HG02840 (cell line): ENCODE measurements at regions not wholly inside any gene's neighbourhood (a gene's known extent, or its start where the extent isn't known, plus 50 kb on each side); places are given as distances from the start of the nearest gene placed in this dataset.

Experiments
- ATAC-seq: cut with Tn5 transposase; IDR thresholded peaks from one replicate; pipeline ENCODE4 v1.9.1; 2021; ENCODE audit warnings: mild to moderate bottlenecking, moderate library complexity, moderate number of reproducible peaks; ENCODE audit not compliant: unreplicated experiment, low FRiP score

DNA sequence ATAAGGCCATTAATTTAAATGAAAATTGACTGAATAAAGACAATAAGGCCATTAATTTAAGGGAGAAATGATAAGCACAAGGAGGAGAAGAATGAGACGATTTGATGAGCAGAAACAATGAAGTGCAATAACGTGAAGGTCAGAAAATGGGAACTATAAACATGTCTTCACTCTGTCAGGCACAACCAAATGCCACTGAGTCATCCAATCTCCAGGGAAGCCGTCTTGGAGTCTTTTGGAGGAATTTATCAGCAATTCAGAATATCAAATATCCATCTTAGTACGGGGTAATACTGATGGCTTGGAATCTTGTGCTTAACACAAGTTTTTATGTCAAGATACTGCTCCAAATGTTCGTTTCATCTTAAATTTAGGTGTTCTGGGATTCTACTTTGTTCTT, 159.9 kb downstream of the CAPZA3 start:
- no peak for ATAC-seq

- ATAC-seq = no peak
These were observed 160.6 kb downstream of the CAPZA3 start for GRCh38 chr12:18898470-18898869.

- no peak for ATAC-seq
These were observed 161.2 kb downstream of the CAPZA3 start for GRCh38 chr12:18899162-18899561.

DNA sequence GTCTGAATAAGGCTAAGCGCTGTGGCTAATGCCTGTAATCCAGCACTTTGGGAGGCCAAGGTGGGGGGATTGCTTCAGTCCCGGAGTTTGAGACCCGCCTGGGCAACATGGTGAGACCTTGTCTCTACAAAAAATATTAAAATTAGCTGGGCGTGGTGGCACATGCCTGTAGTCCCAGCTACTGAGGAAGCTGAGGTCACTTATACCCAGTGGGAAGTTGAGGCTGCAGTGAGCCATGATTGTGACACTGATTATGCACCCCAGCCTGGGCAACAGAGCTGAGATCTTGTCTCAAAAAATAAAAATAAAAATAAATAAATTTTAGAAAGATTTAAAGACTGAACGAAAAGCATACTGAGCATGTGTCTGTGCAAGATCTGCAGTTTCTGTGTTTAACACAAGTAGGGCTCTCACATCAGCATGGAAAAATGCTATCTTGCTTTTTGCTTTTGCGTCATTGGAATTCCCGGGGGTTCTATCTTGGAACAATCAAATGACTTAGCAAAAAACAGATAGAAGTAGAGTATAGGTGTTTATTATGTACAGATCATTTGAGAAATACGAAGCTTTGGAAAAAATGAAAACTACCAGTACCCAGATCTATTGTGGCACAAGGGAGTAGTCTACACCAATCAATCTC, 161.9 kb downstream of the CAPZA3 start:
- no peak for ATAC-seq

- ATAC-seq = no peak
These were observed 167.2 kb downstream of the CAPZA3 start for GRCh38 chr12:18905134-18905533.

DNA sequence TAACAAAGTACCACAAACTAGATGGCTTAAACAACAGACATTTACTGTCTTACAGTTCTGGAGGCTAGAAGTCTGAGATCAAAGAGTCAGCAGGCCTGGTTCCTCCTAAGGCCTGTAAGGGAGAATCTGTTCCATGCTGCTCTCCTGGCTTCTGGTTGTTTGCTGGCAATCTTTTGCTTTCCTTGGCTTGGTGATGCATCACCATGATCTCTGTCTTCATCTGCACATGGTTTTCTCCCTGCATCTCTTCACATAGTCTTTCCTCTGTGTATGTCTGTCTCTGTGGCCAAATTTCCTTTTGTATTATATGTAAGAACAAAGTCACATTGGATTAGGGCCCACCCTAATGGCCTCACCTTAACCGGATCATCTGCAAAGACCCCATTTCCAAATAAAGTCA, 168.5 kb downstream of the CAPZA3 start:
- ATAC-seq = no peak

DNA sequence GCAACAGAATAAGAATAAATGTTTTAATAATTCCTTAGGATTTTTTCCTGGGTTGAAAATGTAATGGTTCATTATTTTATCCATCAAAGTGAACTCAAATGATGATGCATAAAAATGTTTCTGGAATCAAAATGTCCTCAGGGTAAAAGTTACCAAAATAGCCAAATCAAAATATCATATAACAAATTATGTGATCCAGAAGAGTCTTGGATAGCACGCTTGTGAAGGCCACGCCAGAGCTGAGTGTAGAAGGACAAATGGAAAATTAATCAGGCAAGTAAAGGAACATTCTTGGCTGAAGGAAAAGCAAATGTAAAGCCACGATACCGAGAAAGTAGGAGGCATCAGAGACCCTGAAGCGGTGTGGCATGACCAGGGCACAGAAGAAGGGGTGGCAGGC, 169.2 kb downstream of the CAPZA3 start:
- ATAC-seq = no peak

GRCh38 chr12:18907728-18908127, 169.8 kb downstream of the CAPZA3 start:
- no peak for ATAC-seq

DNA sequence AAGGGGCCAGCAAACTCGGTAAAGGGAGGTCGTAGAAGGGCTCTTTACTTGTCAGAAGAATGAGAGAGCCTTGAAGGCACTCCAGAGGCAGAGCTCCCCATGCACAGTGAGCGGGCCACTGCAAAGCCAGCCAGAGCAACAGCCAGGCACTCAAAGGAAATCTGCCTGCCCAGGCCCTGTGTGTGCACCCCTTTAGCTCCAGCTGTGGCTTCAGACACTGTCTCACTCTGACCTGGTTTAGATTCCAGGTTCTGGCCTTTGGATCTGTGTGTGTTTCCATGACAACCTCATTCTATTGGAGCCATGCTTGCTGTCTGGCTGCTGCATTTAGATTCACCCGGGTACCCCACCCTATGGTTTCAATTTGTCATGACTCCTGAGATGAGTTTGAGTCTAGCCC, 170.3 kb downstream of the CAPZA3 start:
- ATAC-seq = no peak

GRCh38 chr12:18919871-18920511, 182.1 kb downstream of the CAPZA3 start:
- no peak for ATAC-seq

DNA sequence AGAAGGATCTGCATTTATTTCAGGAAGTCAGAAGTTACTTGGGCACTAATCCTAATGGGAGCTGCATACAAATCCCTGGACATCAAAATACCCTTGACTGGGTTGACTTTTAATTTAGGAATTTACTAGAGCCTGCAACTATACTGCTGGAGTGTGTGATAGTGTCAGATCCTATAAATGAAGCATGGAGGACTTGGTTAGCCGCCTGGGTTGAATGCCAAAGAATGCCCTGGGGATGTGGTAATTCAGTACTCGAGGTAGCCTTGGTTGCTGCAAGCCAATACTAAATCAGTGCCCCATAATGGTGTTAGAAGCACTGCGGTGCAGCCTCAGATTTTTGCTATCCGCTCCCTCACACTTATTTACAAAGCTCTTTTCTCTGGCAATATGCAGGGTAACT, 184.9 kb downstream of the CAPZA3 start:
- no peak for ATAC-seq

DNA sequence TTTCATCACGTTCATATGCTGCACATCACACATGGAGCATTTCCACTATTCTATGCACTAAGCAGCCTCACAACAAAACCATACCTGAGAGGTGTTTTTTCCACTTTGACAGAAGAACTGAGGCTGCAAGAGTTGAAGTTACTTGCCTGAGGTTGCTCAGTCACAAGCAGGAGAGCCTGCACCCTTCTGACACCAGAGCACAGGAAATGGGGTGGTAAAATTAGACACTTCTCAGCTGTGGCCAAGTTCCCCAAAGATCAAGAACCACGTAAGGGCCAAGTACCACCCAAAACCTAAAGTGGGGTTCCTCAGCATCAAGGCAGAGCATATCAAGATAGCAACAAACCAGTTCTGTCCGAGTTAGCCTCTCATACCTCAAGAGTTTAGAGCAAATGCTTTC, 185.8 kb downstream of the CAPZA3 start:
- ATAC-seq = no peak

- ATAC-seq = no peak
These were observed 188.3 kb downstream of the CAPZA3 start for GRCh38 chr12:18926188-18926587.

GRCh38 chr12:18932211-18932610, 194.3 kb downstream of the CAPZA3 start:
- ATAC-seq = no peak

DNA sequence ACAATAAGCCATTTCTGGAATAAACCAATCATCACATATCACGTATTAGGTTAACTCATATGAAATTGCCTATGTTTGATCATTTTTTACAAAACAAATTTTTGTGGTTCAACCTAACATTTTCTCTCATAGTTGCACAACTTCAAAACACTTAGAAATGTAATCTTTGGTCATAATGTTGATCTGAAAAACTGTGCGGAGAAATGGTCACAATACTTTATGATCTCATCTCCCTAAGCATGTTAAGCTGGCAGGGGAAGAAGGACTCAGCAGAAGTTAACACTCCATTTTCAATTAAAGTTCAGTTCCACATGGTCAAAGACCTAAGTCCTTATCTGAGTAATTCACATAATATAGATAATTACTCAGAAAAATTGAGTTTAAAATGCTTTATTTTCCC, 194.8 kb downstream of the CAPZA3 start:
- no peak for ATAC-seq

DNA sequence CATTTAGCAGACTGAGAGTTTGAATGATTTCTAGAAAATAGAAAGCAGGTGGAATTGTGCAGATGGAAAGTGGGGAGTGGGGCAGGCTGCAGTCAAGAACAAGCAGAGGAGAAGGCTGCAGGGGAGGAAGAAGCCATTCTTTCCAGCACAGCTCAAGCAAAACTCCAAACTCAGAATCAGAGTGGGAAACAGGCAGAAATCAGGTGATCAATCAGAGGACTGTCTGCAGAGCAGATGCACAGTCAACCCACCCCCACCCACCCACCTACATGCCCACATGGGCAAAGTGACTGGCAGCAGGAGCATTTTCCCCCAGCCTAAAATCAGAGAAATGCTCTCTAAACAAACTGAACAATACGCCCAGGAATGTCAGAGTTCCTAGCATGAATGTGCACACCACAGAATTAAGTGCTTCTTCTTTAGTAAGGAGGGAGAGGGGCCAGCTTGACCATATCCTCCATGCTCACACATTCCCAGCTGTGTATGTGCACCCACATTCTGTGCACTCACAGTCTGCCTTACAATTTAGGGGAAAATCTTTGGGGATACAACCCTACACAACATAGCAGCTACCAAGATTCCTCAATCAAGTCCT, 194.1 kb upstream of the PLEKHA5 start:
- no peak for ATAC-seq

GRCh38 chr12:18939051-18939450, 190.5 kb upstream of the PLEKHA5 start:
- no peak for ATAC-seq

DNA sequence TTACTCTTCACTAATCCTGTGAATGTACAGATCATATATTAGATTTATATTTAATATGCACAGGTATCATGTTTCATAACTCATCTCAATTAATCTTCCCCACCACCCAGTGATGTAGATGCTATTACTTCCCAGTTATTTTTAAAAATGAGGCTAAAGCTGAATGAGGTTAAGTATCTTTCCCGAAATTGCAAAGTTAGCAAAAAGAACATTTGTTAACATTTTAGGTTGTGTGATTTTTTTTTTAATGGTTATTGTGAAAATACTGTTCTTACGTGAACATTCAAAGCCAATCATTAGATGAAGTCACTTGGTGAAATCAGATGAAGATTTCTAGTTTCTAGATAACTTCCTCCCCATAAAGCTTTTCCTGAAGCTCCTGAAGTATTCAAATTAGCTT, 186.9 kb upstream of the PLEKHA5 start:
- ATAC-seq = no peak

- ATAC-seq = no peak
These were observed 186.3 kb upstream of the PLEKHA5 start for GRCh38 chr12:18943200-18943599.

GRCh38 chr12:18946106-18946505, 183.4 kb upstream of the PLEKHA5 start:
- no peak for ATAC-seq

GRCh38 chr12:18951218-18951617, 178.3 kb upstream of the PLEKHA5 start:
- ATAC-seq = no peak

GRCh38 chr12:18953505-18953904, 176.0 kb upstream of the PLEKHA5 start:
- no peak for ATAC-seq
